GM12878 (cell line): ENCODE measurements at regions not wholly inside any gene's neighbourhood (a gene's known extent, or its start where the extent isn't known, plus 50 kb on each side); places are given as distances from the start of the nearest gene placed in this dataset.

Source experiments
- ATAC-seq: fragments of 200-7000 bp; cut with Tn5 transposase; 3 replicates; pipeline ENCODE4 v1.9.1; 2020; ENCODE audit warnings: mild to moderate bottlenecking, moderate library complexity
- BruUV-seq: library from RNA; stranded (reverse); fragments of 400-500 nt; replicated peaks from 2 replicates; lab custom pipeline; 2021; lab: Mats Ljungman, UMichigan
- CTCF ChIA-PET: fragments of 300-600 bp; sonication (Branson Sonifier 250); formaldehyde crosslinking; extraction: SDS; loops from one replicate; lab custom pipeline; 2021; ENCODE audit warnings: inconsistent platforms; lab: Yijun Ruan, JAX
- POLR2A ChIA-PET: fragments of 350-600 bp; formaldehyde crosslinking; extraction: SDS; loops from one replicate; lab custom pipeline; 2021; ENCODE audit warnings: inconsistent platforms; lab: Charles Lee
- RAD21 ChIA-PET: fragments of 300-600 bp; sonication (Branson Sonifier 250); formaldehyde crosslinking; loops from one replicate; lab custom pipeline; 2023; ENCODE audit warnings: antibody characterized with exemption; ENCODE audit not compliant: unreplicated experiment; lab: Charles Lee
- SMC1A ChIA-PET: fragments of 300-600 bp; sonication (Branson Sonifier 250); formaldehyde crosslinking; loops from one replicate; lab custom pipeline; 2023; ENCODE audit not compliant: unreplicated experiment, uncharacterized antibody; lab: Charles Lee
- DNase-seq: peaks from one replicate; pipeline ENCODE4 v3.0.0-alpha.2; 2011; ENCODE audit warnings: low read depth, low spot score
- FAIRE-seq: peaks from 3 replicates; lab custom pipeline; 2011; peaks lifted over from hg19 to GRCh38; lab: Jason Lieb, UNC
- H2AFZ ChIP-seq: 2 replicates; pipeline ENCODE4 v1.6.0; 2011; ENCODE audit warnings: low read depth, low read length, control low read depth; ENCODE audit not compliant: control insufficient read depth
- H3K27ac ChIP-seq: 2 replicates; pipeline ENCODE4 v1.5.1; 2011; ENCODE audit warnings: control low read depth; ENCODE audit not compliant: control insufficient read depth, insufficient read depth
- H3K27me3 ChIP-seq, 2 experiments: replicated peaks in 1 of 2; 2 replicates each; pipeline versions ENCODE4 v1.6.0 to v1.6.1; 2011; ENCODE audit warnings: low read length in 1 of 2; ENCODE audit not compliant: control insufficient read depth in 2 of 2, insufficient read depth in 2 of 2
- H3K36me3 ChIP-seq, 2 experiments: 2 replicates each; pipeline ENCODE4 v1.5.1; 2011; ENCODE audit warnings: low read length in 1 of 2; ENCODE audit not compliant: control insufficient read depth in 2 of 2, insufficient read depth in 2 of 2
- H3K4me1 ChIP-seq: 2 replicates; pipeline ENCODE4 v1.6.1; 2011; ENCODE audit warnings: mild to moderate bottlenecking, low read length, moderate library complexity, mixed read lengths; ENCODE audit not compliant: control insufficient read depth, insufficient read depth
- H3K4me2 ChIP-seq: 2 replicates; pipeline ENCODE4 v1.6.0; 2011; ENCODE audit warnings: control low read depth; ENCODE audit not compliant: control insufficient read depth, insufficient read depth
- H3K4me3 ChIP-seq: fragments of 200-600 bp; sonication (generic); 2 replicates; pipeline ENCODE4 v1.5.1; 2016
- H3K79me2 ChIP-seq: 2 replicates; pipeline ENCODE4 v1.6.0; 2011; ENCODE audit warnings: low read length; ENCODE audit not compliant: control insufficient read depth, insufficient read depth
- H3K9ac ChIP-seq: 2 replicates; pipeline ENCODE4 v1.8.0; 2011; ENCODE audit warnings: low read length, control low read depth, mixed read lengths; ENCODE audit not compliant: control insufficient read depth, insufficient read depth
- H3K9me3 ChIP-seq: replicated peaks from 3 replicates; pipeline ENCODE4 v1.5.1; 2011; ENCODE audit warnings: mild to moderate bottlenecking, low read length; ENCODE audit not compliant: control insufficient read depth, insufficient read depth
- H4K20me1 ChIP-seq: 2 replicates; pipeline ENCODE4 v1.6.0; 2011; ENCODE audit not compliant: control insufficient read depth, insufficient read depth
- ASH2L ChIP-seq: fragments of 300-600, 200-600 bp; sonication (generic); IDR thresholded peaks from 2 replicates; pipeline ENCODE4 v1.6.1; 2017; ENCODE audit warnings: low read depth, mild to moderate bottlenecking, borderline replicate concordance
- BACH1 ChIP-seq: fragments of 450-650 bp; IDR thresholded peaks from 2 replicates; pipeline ENCODE4 v1.6.1; 2017; ENCODE audit warnings: mild to moderate bottlenecking, borderline replicate concordance
- BMI1 ChIP-seq: fragments of 450-650 bp; IDR thresholded peaks from 2 replicates; pipeline ENCODE4 v1.6.1; 2016; ENCODE audit warnings: mild to moderate bottlenecking, moderate library complexity, borderline replicate concordance
- CUX1 ChIP-seq: IDR thresholded peaks from 2 replicates; pipeline ENCODE4 v1.6.1; 2012; ENCODE audit warnings: improper control_type of control experiment, low read depth, low read length; ENCODE audit not compliant: insufficient replicate concordance
- ELK1 ChIP-seq: IDR thresholded peaks from 2 replicates; pipeline ENCODE4 v1.6.1; 2012; ENCODE audit warnings: low read depth, low read length, improper control_type of control experiment
- RBBP5 ChIP-seq: fragments of 200-600 bp; sonication (generic); conservative IDR thresholded peaks from 2 replicates; pipeline ENCODE4 v1.6.1; 2016
- SIX5 ChIP-seq: IDR thresholded peaks from 2 replicates; pipeline ENCODE4 v1.6.1; 2011; ENCODE audit warnings: mild to moderate bottlenecking, low read depth, low read length, moderate library complexity; ENCODE audit not compliant: severe bottlenecking
- STAT1 ChIP-seq: fragments of 450-650 bp; conservative IDR thresholded peaks from 2 replicates; pipeline ENCODE4 v1.6.1; 2014; ENCODE audit warnings: antibody characterized with exemption, mild to moderate bottlenecking
- STAT3 ChIP-seq: IDR thresholded peaks from 2 replicates; pipeline ENCODE4 v1.6.1; 2011; ENCODE audit warnings: low read depth, low read length, improper control_type of control experiment
- SUPT20H ChIP-seq: IDR thresholded peaks from 2 replicates; pipeline ENCODE4 v1.6.1; 2011; ENCODE audit warnings: low read depth, mild to moderate bottlenecking, low read length, moderate library complexity, borderline replicate concordance; ENCODE audit not compliant: control insufficient read depth
- TAF1 ChIP-seq: IDR thresholded peaks from 2 replicates; pipeline ENCODE4 v1.6.1; 2011; ENCODE audit warnings: mild to moderate bottlenecking, low read depth, low read length, borderline replicate concordance
- TBL1XR1 ChIP-seq: IDR thresholded peaks from 2 replicates; pipeline ENCODE4 v1.6.1; 2012; ENCODE audit warnings: low read depth, low read length, improper control_type of control experiment
- WGBS: methylation state at CpG from one replicate; pipeline ENCODE4 v1.1.6; 2016; ENCODE audit warnings: low lambda C conversion rate; ENCODE audit not compliant: insufficient replicate concordance, insufficient coverage; ENCODE audit errors: missing lambda C conversion rate; 5-methylcytosine and 5-hydroxymethylcytosine counted together
- in situ Hi-C: fragments of 300-500 bp; cut with MboI; formaldehyde crosslinking; loops from 9 replicates; pipeline ENCODE4 v1.14.3; 2018; ENCODE audit warnings: mixed read lengths
- intact Hi-C: fragments of 100-400 bp; cut with micrococcal nuclease; formaldehyde crosslinking; loops from one replicate; pipeline ENCODE4 v1.14.2; 2022; ENCODE audit not compliant: unreplicated experiment
- TF ChIP-seq, protein P1 (sequence below): IDR thresholded peaks from 2 replicates; pipeline ENCODE4 v1.6.1; 2012; ENCODE audit warnings: low read length, inconsistent platforms
- TF ChIP-seq, protein P2 (sequence below): fragments of 450-650 bp; formaldehyde crosslinking; IDR thresholded peaks from 2 replicates; pipeline ENCODE4 v1.4.0; 2020; ENCODE audit warnings: mild to moderate bottlenecking, moderate library complexity

GRCh38 chr11:134765565-134765964, 353.5 kb upstream of the B3GAT1 start:
- peaks cover 0 to 2% of the 10 kb centered on the region in 2 experiments; a peak in 1 of 4 replicates for H3K27me3 ChIP-seq
- H3K4me3 ChIP-seq = no peak overlapping the region
- WGBS = 2% methylated on average over 2 of the region's 2 CpGs
- DNase-seq (no peak), FAIRE-seq (no peak), ATAC-seq (no peak)
- ChIA-PET RAD21 (no interaction called here), POLR2A (no interaction called here), SMC1A (no interaction called here), CTCF (no interaction called here)
- no peaks in the 10 kb centered on the region for H3K4me1 ChIP-seq
- H3K36me3 ChIP-seq = no peaks in the 10 kb centered on the region
- no peak overlapping the region for H3K4me2 ChIP-seq
- no peak overlapping the region for H2AFZ ChIP-seq
- no peaks in the 10 kb centered on the region for H4K20me1 ChIP-seq
- in situ Hi-C loops = no loop called here
- no peak overlapping the region for H3K9ac ChIP-seq
- no peaks in the 10 kb centered on the region for H3K79me2 ChIP-seq
- BruUV-seq = no TSS peak
- no peak overlapping the region for H3K27ac ChIP-seq
- H3K9me3 ChIP-seq = no peaks in the 10 kb centered on the region; the same call in 2 of the 3 replicates
- intact Hi-C loops = no loop called here
- TF ChIP-seq SIX5 = no peak
- no peak for TF ChIP-seq RBBP5
- TF ChIP-seq STAT3 = no peak
- no peak for TF ChIP-seq STAT1
- no peak for TF ChIP-seq BMI1
- no peak for TF ChIP-seq CUX1
- TF ChIP-seq TBL1XR1 = no peak
- TF ChIP-seq SUPT20H = no peak
- TF ChIP-seq ELK1 = no peak
- TF ChIP-seq, protein P1, sequence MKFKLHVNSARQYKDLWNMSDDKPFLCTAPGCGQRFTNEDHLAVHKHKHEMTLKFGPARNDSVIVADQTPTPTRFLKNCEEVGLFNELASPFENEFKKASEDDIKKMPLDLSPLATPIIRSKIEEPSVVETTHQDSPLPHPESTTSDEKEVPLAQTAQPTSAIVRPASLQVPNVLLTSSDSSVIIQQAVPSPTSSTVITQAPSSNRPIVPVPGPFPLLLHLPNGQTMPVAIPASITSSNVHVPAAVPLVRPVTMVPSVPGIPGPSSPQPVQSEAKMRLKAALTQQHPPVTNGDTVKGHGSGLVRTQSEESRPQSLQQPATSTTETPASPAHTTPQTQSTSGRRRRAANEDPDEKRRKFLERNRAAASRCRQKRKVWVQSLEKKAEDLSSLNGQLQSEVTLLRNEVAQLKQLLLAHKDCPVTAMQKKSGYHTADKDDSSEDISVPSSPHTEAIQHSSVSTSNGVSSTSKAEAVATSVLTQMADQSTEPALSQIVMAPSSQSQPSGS = no peak
- no peak for TF ChIP-seq ASH2L
- no peak for TF ChIP-seq BACH1
- no peak for TF ChIP-seq TAF1
- TF ChIP-seq, protein P2, sequence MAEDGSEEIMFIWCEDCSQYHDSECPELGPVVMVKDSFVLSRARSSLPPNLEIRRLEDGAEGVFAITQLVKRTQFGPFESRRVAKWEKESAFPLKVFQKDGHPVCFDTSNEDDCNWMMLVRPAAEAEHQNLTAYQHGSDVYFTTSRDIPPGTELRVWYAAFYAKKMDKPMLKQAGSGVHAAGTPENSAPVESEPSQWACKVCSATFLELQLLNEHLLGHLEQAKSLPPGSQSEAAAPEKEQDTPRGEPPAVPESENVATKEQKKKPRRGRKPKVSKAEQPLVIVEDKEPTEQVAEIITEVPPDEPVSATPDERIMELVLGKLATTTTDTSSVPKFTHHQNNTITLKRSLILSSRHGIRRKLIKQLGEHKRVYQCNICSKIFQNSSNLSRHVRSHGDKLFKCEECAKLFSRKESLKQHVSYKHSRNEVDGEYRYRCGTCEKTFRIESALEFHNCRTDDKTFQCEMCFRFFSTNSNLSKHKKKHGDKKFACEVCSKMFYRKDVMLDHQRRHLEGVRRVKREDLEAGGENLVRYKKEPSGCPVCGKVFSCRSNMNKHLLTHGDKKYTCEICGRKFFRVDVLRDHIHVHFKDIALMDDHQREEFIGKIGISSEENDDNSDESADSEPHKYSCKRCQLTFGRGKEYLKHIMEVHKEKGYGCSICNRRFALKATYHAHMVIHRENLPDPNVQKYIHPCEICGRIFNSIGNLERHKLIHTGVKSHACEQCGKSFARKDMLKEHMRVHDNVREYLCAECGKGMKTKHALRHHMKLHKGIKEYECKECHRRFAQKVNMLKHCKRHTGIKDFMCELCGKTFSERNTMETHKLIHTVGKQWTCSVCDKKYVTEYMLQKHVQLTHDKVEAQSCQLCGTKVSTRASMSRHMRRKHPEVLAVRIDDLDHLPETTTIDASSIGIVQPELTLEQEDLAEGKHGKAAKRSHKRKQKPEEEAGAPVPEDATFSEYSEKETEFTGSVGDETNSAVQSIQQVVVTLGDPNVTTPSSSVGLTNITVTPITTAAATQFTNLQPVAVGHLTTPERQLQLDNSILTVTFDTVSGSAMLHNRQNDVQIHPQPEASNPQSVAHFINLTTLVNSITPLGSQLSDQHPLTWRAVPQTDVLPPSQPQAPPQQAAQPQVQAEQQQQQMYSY (CRISPR knock-in tag) = no peak
